ENCODE measurements at regions not wholly inside any gene's neighbourhood (a gene's known extent, or its start where the extent isn't known, plus 50 kb on each side); places are given as distances from the start of the nearest gene placed in this dataset.

- Histone ChIP-seq H3K14ac (ENCODE audit: insufficient read length) (no peak overlapping the region), H4K91ac (replicated peaks; ENCODE audit: insufficient read length, low read length) (no peak overlapping the region), H3K4me1 (replicated peaks in 1 of 4; ENCODE audit: control insufficient read depth in 3 of 4, insufficient read depth in 4 of 4, low read length in 3 of 4) (no peaks in the 10 kb centered on the region), H2BK20ac (ENCODE audit: low read length) (no peak overlapping the region), H4K20me1 (replicated peaks in 1 of 2; ENCODE audit: control insufficient read depth in 1 of 2, insufficient read depth in 2 of 2, low read length in 2 of 2) (no peaks in the 10 kb centered on the region), H3K9ac (replicated peaks in 1 of 4; ENCODE audit: extremely low read depth in 1 of 4, low read depth in 3 of 4, low read length in 3 of 4) (no peak overlapping the region), H2BK5ac (ENCODE audit: low read depth, low read length) (no peak overlapping the region), H2AFZ (ENCODE audit: low read length) (no peak overlapping the region), H3K27ac (ENCODE audit: low read depth, low read length) (no peak overlapping the region), H2BK15ac (ENCODE audit: low read length) (no peak overlapping the region), H2AK5ac (ENCODE audit: low read depth, low read length) (no peak overlapping the region), H2BK120ac (replicated peaks; ENCODE audit: low read depth, low read length) (no peak overlapping the region), H3K4me2 (ENCODE audit: insufficient read depth in 1 of 2, low read depth in 2 of 2, low read length in 2 of 2) (no peak overlapping the region), H3K18ac (ENCODE audit: extremely low read depth, low read length) (no peak overlapping the region), H3K9me3 (ENCODE audit: insufficient read depth in 2 of 2, low read depth in 1 of 2, low read length in 1 of 2) (no peaks in the 10 kb centered on the region), H3K56ac (replicated peaks; ENCODE audit: insufficient read length, low read depth, low read length) (no peak overlapping the region), H3K79me1 (ENCODE audit: low read depth, low read length) (no peaks in the 10 kb centered on the region), H3K27me3 (replicated peaks in 1 of 4; ENCODE audit: control insufficient read depth in 3 of 4, extremely low read depth in 1 of 4, insufficient read depth in 3 of 4, low read length in 3 of 4) (no peaks in the 10 kb centered on the region), H3K4ac (replicated peaks; ENCODE audit: insufficient read length, low read depth, low read length) (no peak overlapping the region), H2BK12ac (ENCODE audit: low read depth, low read length) (no peak overlapping the region), H4K8ac (ENCODE audit: extremely low read depth, insufficient read depth, low read length) (no peak overlapping the region), H3K79me2 (ENCODE audit: control insufficient read depth in 1 of 2, insufficient read depth in 2 of 2, low read length in 2 of 2) (no peaks in the 10 kb centered on the region), H4K5ac (ENCODE audit: insufficient read length, low read depth, low read length) (no peak overlapping the region), H3K36me3 (ENCODE audit: control insufficient read depth in 2 of 4, insufficient read depth in 4 of 4, low read length in 3 of 4) (no peaks in the 10 kb centered on the region), H3K23ac (ENCODE audit: insufficient read length) (no peak overlapping the region), H3K23me2 (ENCODE audit: low read depth, low read length) (no peaks in the 10 kb centered on the region), H3K4me3 (ENCODE audit: extremely low read depth in 1 of 4, insufficient read depth in 2 of 4, low read depth in 3 of 4, low read length in 4 of 4) (no peak overlapping the region)
- DNase-seq (ENCODE audit: low read depth in 1 of 2, low spot score in 2 of 2) (no peak), FAIRE-seq (no peak)
- POLR2A ChIA-PET (ENCODE audit: partially characterized antibody), result no interaction called here
- WGBS, 2 experiments (ENCODE audit: extremely low coverage in 1 of 2, insufficient coverage in 1 of 2, insufficient read length in 1 of 2, insufficient replicate concordance in 2 of 2, low coverage in 1 of 2, low lambda C conversion rate in 2 of 2, missing lambda C conversion rate in 1 of 2), result 79% methylated on average over 3 of the region's 3 CpGs; no CpG with 5 or more reads in 1 of the 2 experiments
- CTCF ChIA-PET (ENCODE audit: partially characterized antibody), result no interaction called here
- TF ChIP-seq JUN (IDR thresholded peaks at IDR 0.05; ENCODE audit: low read depth, low read length) (no peak), CREB1 (IDR thresholded peaks at IDR 0.05) (no peak), RXRA (IDR thresholded peaks at IDR 0.05; ENCODE audit: insufficient read depth, low read depth, low read length) (no peak), POU5F1 (IDR thresholded peaks at IDR 0.05; ENCODE audit: low read depth, low read length) (no peak), RFX5 (IDR thresholded peaks at IDR 0.05; ENCODE audit: borderline replicate concordance, low read depth, low read length) (no peak), PHF8 (conservative IDR thresholded peaks at IDR 0.05; ENCODE audit: low read depth, low read length) (no peak), YY1 (IDR thresholded peaks at IDR 0.05; ENCODE audit: low read depth, low read length) (no peak), E2F6 (IDR thresholded peaks at IDR 0.05) (no peak), POLR2AphosphoS5 (IDR thresholded peaks at IDR 0.05; ENCODE audit: low read depth, low read length) (no peak), RBBP5 (IDR thresholded peaks at IDR 0.05; ENCODE audit: borderline replicate concordance, low read depth, low read length) (no peak), TBP (IDR thresholded peaks at IDR 0.05; ENCODE audit: low read depth, low read length) (no peak), SRF (IDR thresholded peaks at IDR 0.05; ENCODE audit: low read depth, low read length) (no peak), CTBP2 (IDR thresholded peaks at IDR 0.05; ENCODE audit: borderline replicate concordance, insufficient read depth, insufficient read length, low read length) (no peak), SAP30 (IDR thresholded peaks at IDR 0.05; ENCODE audit: insufficient read depth, insufficient replicate concordance, low read length) (no peak)
Observed at GRCh38 chr2:59701271-59701994, 852.0 kb downstream of the BCL11A start.
